K562 (cell line): ENCODE measurements at regions not wholly inside any gene's neighbourhood (a gene's known extent, or its start where the extent isn't known, plus 50 kb on each side); places are given as distances from the start of the nearest gene placed in this dataset.

Source experiments
- ATAC-seq: fragments of 200-7000 bp; cut with Tn5 transposase; 3 replicates; pipeline ENCODE4 v1.9.1; 2020; ENCODE audit warnings: moderate library complexity
- BruUV-seq: library from RNA; stranded (reverse); fragments of 400-500 nt; replicated peaks from 2 replicates; lab custom pipeline; 2021; lab: Mats Ljungman, UMichigan
- CTCF ChIA-PET: fragments of 300-600 bp; formaldehyde crosslinking; extraction: SDS; loops from one replicate; lab custom pipeline; 2021; ENCODE audit warnings: low intra/inter-chr PET ratio; lab: Yijun Ruan, JAX
- POLR2A ChIA-PET: fragments of 300-600, 350-650 bp; sonication (Branson Sonifier 250); formaldehyde crosslinking; extraction: SDS; loops from one replicate; lab custom pipeline; 2021; ENCODE audit warnings: antibody characterized with exemption, inconsistent platforms; lab: Yijun Ruan, JAX
- DNase-seq, 4 experiments: peaks; one replicate each; pipeline versions ENCODE4 v3.0.0 to v3.0.0-alpha.2; 2011 to 2018; ENCODE audit warnings: low spot score in 3 of 4, mixed read lengths in 3 of 4; ENCODE audit errors: extremely low read depth in 1 of 4
- FAIRE-seq: peaks from 2 replicates; lab custom pipeline; 2011; peaks lifted over from hg19 to GRCh38; lab: Jason Lieb, UNC
- H2AFZ ChIP-seq: 2 replicates; pipeline ENCODE4 v1.6.0; 2011; ENCODE audit warnings: low read depth, low read length, control low read depth, inconsistent platforms
- H3K27ac ChIP-seq: fragments of 200-600 bp; 3 replicates; pipeline ENCODE4 v1.8.0; 2011; ENCODE audit warnings: low read depth, mild to moderate bottlenecking, control low read depth, inconsistent platforms, low read length, moderate library complexity, mixed read lengths; ENCODE audit errors: extremely low read depth
- H3K27me3 ChIP-seq, 2 experiments: fragments of 300-600 bp in 1 of 2; 2 replicates in 1 of 2; 3 replicates in 1 of 2; pipeline versions ENCODE4 v1.6.0 to v1.8.0; 2011; ENCODE audit warnings: inconsistent platforms in 2 of 2, low read length in 2 of 2, mild to moderate bottlenecking in 1 of 2, mixed read lengths in 1 of 2, moderate library complexity in 1 of 2; ENCODE audit not compliant: control insufficient read depth in 2 of 2, insufficient read depth in 2 of 2
- H3K36me3 ChIP-seq: fragments of 300-600 bp; 3 replicates; pipeline ENCODE4 v1.8.0; 2011; ENCODE audit warnings: mild to moderate bottlenecking, low read length, inconsistent platforms; ENCODE audit not compliant: control insufficient read depth, insufficient read depth
- H3K4me1 ChIP-seq, 2 experiments: fragments of 200-600 bp in 1 of 2; replicated peaks in 1 of 2; 2 replicates in 1 of 2; 3 replicates in 1 of 2; pipeline versions ENCODE4 v1.5.1 to v1.8.0; 2011; ENCODE audit warnings: inconsistent platforms in 2 of 2, low read length in 2 of 2, mild to moderate bottlenecking in 1 of 2, mixed read lengths in 1 of 2, moderate library complexity in 1 of 2; ENCODE audit not compliant: control insufficient read depth in 2 of 2, insufficient read depth in 2 of 2
- H3K4me2 ChIP-seq: 2 replicates; pipeline ENCODE4 v1.6.1; 2011; ENCODE audit warnings: low read length, control low read depth, inconsistent platforms, mixed read lengths; ENCODE audit not compliant: insufficient read depth
- H3K4me3 ChIP-seq: fragments of 200-600 bp; sonication (generic), shearing (Covaris generic); 2 replicates; pipeline ENCODE4 v1.5.1; 2016; ENCODE audit warnings: control low read depth, inconsistent platforms
- H3K79me2 ChIP-seq: fragments of 200-600 bp; 3 replicates; pipeline ENCODE4 v1.8.0; 2011; ENCODE audit warnings: low read length, inconsistent platforms; ENCODE audit not compliant: control insufficient read depth, insufficient read depth
- H3K9ac ChIP-seq, 2 experiments: 2 replicates each; pipeline versions ENCODE4 v1.6.0 to v1.6.1; 2011; ENCODE audit warnings: low read depth in 2 of 2, low read length in 2 of 2, control low read depth in 1 of 2, inconsistent platforms in 1 of 2, mild to moderate bottlenecking in 1 of 2, mixed read lengths in 1 of 2; ENCODE audit not compliant: insufficient read depth in 1 of 2
- H3K9me1 ChIP-seq: one replicate; pipeline ENCODE4 v1.6.0; 2011; ENCODE audit warnings: inconsistent platforms, mild to moderate bottlenecking, low read length, moderate library complexity; ENCODE audit not compliant: control insufficient read depth, insufficient read depth
- H3K9me3 ChIP-seq: replicated peaks from 2 replicates; pipeline ENCODE4 v1.5.1; 2011; ENCODE audit warnings: low read depth, low read length, inconsistent platforms; ENCODE audit not compliant: control insufficient read depth, insufficient read depth
- H4K20me1 ChIP-seq: replicated peaks from 2 replicates; pipeline ENCODE4 v1.6.1; 2011; ENCODE audit warnings: low read length, inconsistent platforms, mixed read lengths; ENCODE audit not compliant: control insufficient read depth, insufficient read depth
- BCOR ChIP-seq: fragments of 450-650 bp; IDR thresholded peaks from 2 replicates; pipeline ENCODE4 v1.6.1; 2016
- CBX5 ChIP-seq: IDR thresholded peaks from 2 replicates; pipeline ENCODE4 v1.6.1; 2014; ENCODE audit warnings: low read depth, borderline replicate concordance
- CEBPG ChIP-seq, 3 experiments: fragments of 200-800 bp in 1 of 3; sonication (Bioruptor generic) in 1 of 3; sonication (generic) in 1 of 3; formaldehyde crosslinking in 1 of 3; IDR thresholded peaks in 2 of 3; conservative IDR thresholded peaks in 1 of 3; 2 replicates each; pipeline versions ENCODE4 v1.6.1 to v1.8.0; 2016 to 2022; ENCODE audit warnings: missing compliant biosample characterization in 2 of 3, missing genetic modification characterization in 2 of 3, mild to moderate bottlenecking in 1 of 3, missing genetic modification reagents in 1 of 3
- DACH1 ChIP-seq: fragments of 450-650 bp; IDR thresholded peaks from 2 replicates; pipeline ENCODE4 v1.6.1; 2018; ENCODE audit not compliant: partially characterized antibody
- EP400 ChIP-seq: fragments of 450-650 bp; IDR thresholded peaks from 2 replicates; pipeline ENCODE4 v1.6.1; 2017; ENCODE audit warnings: antibody characterized with exemption, mild to moderate bottlenecking, moderate library complexity
- FOXP1 ChIP-seq: sonication (generic); formaldehyde crosslinking; IDR thresholded peaks from 2 replicates; pipeline ENCODE4 v1.8.0; 2022; ENCODE audit warnings: mild to moderate bottlenecking, missing genetic modification reagents
- HMGN3 ChIP-seq: IDR thresholded peaks from 2 replicates; pipeline ENCODE4 v1.6.1; 2011; ENCODE audit warnings: borderline replicate concordance, low read depth, mild to moderate bottlenecking, mixed read lengths, low read length; ENCODE audit not compliant: insufficient read length; ENCODE audit errors: extremely low read depth
- ILF3 ChIP-seq: fragments of 450-650 bp; IDR thresholded peaks from 2 replicates; pipeline ENCODE4 v1.6.1; 2018; ENCODE audit warnings: antibody characterized with exemption, mild to moderate bottlenecking, moderate library complexity, borderline replicate concordance
- LCOR ChIP-seq: sonication (generic); formaldehyde crosslinking; IDR thresholded peaks from 2 replicates; pipeline ENCODE4 v1.8.0; 2022; ENCODE audit warnings: mild to moderate bottlenecking, missing genetic modification reagents
- MEIS2 ChIP-seq: fragments of 450-650 bp; IDR thresholded peaks from 2 replicates; pipeline ENCODE4 v1.6.1; 2014; ENCODE audit warnings: mild to moderate bottlenecking; ENCODE audit not compliant: partially characterized antibody
- PRMT5 ChIP-seq: sonication (generic); formaldehyde crosslinking; IDR thresholded peaks from 2 replicates; pipeline ENCODE4 v1.5.0; 2020; ENCODE audit warnings: missing genetic modification reagents
- SAP30 ChIP-seq: fragments of 200-600 bp; sonication (generic); IDR thresholded peaks from 2 replicates; pipeline ENCODE4 v1.6.1; 2012; ENCODE audit warnings: borderline replicate concordance, low read depth, mild to moderate bottlenecking, moderate library complexity, low read length, control low read depth, inconsistent platforms; ENCODE audit not compliant: insufficient read depth, poor library complexity, severe bottlenecking
- SRF ChIP-seq, 2 experiments: fragments of 250-450, 450-650 bp in 1 of 2; sonication (Bioruptor Pico) in 1 of 2; sonication (generic) in 1 of 2; formaldehyde crosslinking; IDR thresholded peaks; 2 replicates each; pipeline versions ENCODE4 v1.5.0 to v1.5.1; 2020 to 2022; ENCODE audit warnings: mild to moderate bottlenecking in 1 of 2, missing genetic modification reagents in 1 of 2
- ZFPM2 ChIP-seq: fragments of 250-450 bp; sonication (Bioruptor Pico); IDR thresholded peaks from 2 replicates; pipeline ENCODE4 v1.5.1; 2022; ENCODE audit warnings: mild to moderate bottlenecking
- ZNF551 ChIP-seq: fragments of 250-450 bp; sonication (Bioruptor Pico); IDR thresholded peaks from 2 replicates; pipeline ENCODE4 v1.5.0; 2021; ENCODE audit warnings: mild to moderate bottlenecking, moderate library complexity
- WGBS: fragments of 100-300 bp; shearing (Covaris generic); methylation state at CpG from one replicate; pipeline ENCODE4 v1.1.6; 2016; ENCODE audit warnings: low coverage, mixed read lengths; ENCODE audit not compliant: insufficient coverage; ENCODE audit errors: missing lambda C conversion rate; 5-methylcytosine and 5-hydroxymethylcytosine counted together
- in situ Hi-C: fragments of 300-500 bp; cut with MboI; formaldehyde crosslinking; loops from 4 replicates; pipeline ENCODE4 v1.15.0; 2018; ENCODE audit warnings: inconsistent platforms, mixed read lengths
- intact Hi-C: fragments of 100-400 bp; cut with micrococcal nuclease; formaldehyde crosslinking; loops from 2 replicates; pipeline ENCODE4 v1.14.2; 2022
- TF ChIP-seq, protein P1 (sequence below): fragments of 450-650 bp; formaldehyde crosslinking; IDR thresholded peaks from 2 replicates; pipeline ENCODE4 v1.4.0; 2020; ENCODE audit warnings: mild to moderate bottlenecking, moderate library complexity
- TF ChIP-seq, protein P2 (sequence below): IDR thresholded peaks from 2 replicates; pipeline ENCODE4 v1.6.1; 2011; ENCODE audit not compliant: insufficient read length; ENCODE audit errors: extremely low read depth
- TF ChIP-seq, protein P3 (sequence below): sonication (generic); formaldehyde crosslinking; IDR thresholded peaks from 2 replicates; pipeline ENCODE4 v1.8.0; 2022; ENCODE audit warnings: missing genetic modification reagents, mild to moderate bottlenecking, borderline replicate concordance

DNA sequence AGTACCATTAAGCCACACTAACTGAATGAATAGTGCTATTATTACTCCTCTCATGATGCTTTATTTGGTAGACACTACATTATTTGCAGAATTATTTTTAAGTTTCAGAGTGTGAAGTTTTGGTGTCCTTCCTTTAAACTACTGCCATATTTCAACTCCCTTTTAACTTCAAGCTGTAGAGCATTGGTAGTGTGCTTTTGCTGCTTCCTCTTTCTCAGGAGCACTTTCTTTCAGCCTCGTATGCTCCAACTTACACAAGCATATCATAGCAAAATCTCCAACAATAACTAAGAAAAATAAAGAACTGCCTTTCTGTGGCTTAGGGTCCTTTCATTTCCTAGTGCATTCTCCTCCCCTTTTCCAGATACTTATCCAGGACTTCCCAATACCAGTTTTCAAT, 476.4 kb upstream of the AGTR1 start (continued):
- TF ChIP-seq MEIS2 (no peak), HMGN3 (no peak), PRMT5 (no peak), ZNF551 (CRISPR knock-in tag) (no peak), ILF3 (no peak), BCOR (no peak)

DNA sequence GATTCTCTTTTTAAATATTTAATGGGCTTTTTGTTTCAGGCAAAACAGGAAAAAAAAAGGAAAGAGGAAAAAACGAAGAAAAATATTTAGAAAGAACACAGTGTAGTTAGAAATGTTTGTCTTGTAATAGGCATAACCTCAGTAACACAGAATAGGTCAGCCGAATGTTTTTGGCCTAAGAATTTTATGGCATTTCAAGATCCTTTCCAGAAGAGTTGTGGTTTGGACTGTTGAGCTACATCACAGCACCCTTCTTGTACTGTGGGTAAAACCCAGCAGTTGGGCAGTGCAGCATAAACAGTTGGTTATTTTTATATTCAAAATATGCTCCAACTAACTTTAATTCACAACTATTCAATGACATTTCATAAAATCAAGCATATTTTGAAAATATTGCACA, 474.4 kb upstream of the AGTR1 start:
- POLR2A ChIA-PET = no interaction called here
- H3K27ac ChIP-seq = no peak overlapping the region
- no peaks in the 10 kb centered on the region for H3K4me1 ChIP-seq
- H3K4me2 ChIP-seq = no peak overlapping the region
- no peak overlapping the region for H3K4me3 ChIP-seq
- intact Hi-C loops (no loop called here), in situ Hi-C loops (no loop called here)
- H3K79me2 ChIP-seq = no peaks in the 10 kb centered on the region
- no peak for ATAC-seq
- no peaks in the 10 kb centered on the region for H4K20me1 ChIP-seq
- BruUV-seq = no TSS peak
- WGBS = 0% methylated on average over 2 of the region's 2 CpGs
- no peaks in the 10 kb centered on the region for H3K27me3 ChIP-seq
- DNase-seq = no peak
- H3K9me1 ChIP-seq = no peaks in the 10 kb centered on the region
- H3K36me3 ChIP-seq = no peaks in the 10 kb centered on the region
- H3K9ac ChIP-seq = no peak overlapping the region
- no peaks in the 10 kb centered on the region for H3K9me3 ChIP-seq
- CTCF ChIA-PET = interaction anchor here (0.7 kb wide), 1 partner anchor 638 kb away, joined by 3 read pairs; no protein-coding TSS in a partner anchor
- no peak overlapping the region for H2AFZ ChIP-seq
- FAIRE-seq = no peak
- TF ChIP-seq, protein P1, sequence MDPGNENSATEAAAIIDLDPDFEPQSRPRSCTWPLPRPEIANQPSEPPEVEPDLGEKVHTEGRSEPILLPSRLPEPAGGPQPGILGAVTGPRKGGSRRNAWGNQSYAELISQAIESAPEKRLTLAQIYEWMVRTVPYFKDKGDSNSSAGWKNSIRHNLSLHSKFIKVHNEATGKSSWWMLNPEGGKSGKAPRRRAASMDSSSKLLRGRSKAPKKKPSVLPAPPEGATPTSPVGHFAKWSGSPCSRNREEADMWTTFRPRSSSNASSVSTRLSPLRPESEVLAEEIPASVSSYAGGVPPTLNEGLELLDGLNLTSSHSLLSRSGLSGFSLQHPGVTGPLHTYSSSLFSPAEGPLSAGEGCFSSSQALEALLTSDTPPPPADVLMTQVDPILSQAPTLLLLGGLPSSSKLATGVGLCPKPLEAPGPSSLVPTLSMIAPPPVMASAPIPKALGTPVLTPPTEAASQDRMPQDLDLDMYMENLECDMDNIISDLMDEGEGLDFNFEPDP (CRISPR knock-in tag) = no peak
- TF ChIP-seq CBX5 (no peak), SAP30 (no peak), SRF (CRISPR knock-in tag; IDR thresholded peaks at IDR 0.05) (no peak), FOXP1 (CRISPR knock-in tag) (no peak), CEBPG (CRISPR knock-in tag; IDR thresholded peaks at IDR 0.05) (no peak), CEBPG (tag; conservative IDR thresholded peaks at IDR 0.05 in 1 of 2, IDR thresholded peaks at IDR 0.05 in 1 of 2) (no peak), DACH1 (no peak), LCOR (CRISPR knock-in tag) (no peak), EP400 (no peak), ZFPM2 (CRISPR knock-in tag) (no peak)
- TF ChIP-seq, protein P2, sequence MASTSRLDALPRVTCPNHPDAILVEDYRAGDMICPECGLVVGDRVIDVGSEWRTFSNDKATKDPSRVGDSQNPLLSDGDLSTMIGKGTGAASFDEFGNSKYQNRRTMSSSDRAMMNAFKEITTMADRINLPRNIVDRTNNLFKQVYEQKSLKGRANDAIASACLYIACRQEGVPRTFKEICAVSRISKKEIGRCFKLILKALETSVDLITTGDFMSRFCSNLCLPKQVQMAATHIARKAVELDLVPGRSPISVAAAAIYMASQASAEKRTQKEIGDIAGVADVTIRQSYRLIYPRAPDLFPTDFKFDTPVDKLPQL = no peak
- TF ChIP-seq, protein P3, sequence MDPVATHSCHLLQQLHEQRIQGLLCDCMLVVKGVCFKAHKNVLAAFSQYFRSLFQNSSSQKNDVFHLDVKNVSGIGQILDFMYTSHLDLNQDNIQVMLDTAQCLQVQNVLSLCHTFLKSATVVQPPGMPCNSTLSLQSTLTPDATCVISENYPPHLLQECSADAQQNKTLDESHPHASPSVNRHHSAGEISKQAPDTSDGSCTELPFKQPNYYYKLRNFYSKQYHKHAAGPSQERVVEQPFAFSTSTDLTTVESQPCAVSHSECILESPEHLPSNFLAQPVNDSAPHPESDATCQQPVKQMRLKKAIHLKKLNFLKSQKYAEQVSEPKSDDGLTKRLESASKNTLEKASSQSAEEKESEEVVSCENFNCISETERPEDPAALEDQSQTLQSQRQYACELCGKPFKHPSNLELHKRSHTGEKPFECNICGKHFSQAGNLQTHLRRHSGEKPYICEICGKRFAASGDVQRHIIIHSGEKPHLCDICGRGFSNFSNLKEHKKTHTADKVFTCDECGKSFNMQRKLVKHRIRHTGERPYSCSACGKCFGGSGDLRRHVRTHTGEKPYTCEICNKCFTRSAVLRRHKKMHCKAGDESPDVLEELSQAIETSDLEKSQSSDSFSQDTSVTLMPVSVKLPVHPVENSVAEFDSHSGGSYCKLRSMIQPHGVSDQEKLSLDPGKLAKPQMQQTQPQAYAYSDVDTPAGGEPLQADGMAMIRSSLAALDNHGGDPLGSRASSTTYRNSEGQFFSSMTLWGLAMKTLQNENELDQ (CRISPR knock-in tag) = no peak
